ENCODE measurements at regions not wholly inside any gene's neighbourhood (a gene's known extent, or its start where the extent isn't known, plus 50 kb on each side); places are given as distances from the start of the nearest gene placed in this dataset.

- no peak for DNase-seq (ENCODE audit: low read depth in 3 of 3, low spot score in 2 of 3)
Measured at GRCh38 chr5:89034588-89034987, 151.6 kb upstream of the MEF2C start.

GRCh38 chr5:89030798-89031197 lies 147.8 kb upstream of the MEF2C start:
- DNase-seq (ENCODE audit: low read depth in 3 of 3, low spot score in 2 of 3), result no peak

GRCh38 chr5:89028595-89029285 lies 145.8 kb upstream of the MEF2C start:
- DNase-seq (ENCODE audit: low read depth in 3 of 3, low spot score in 2 of 3), result no peak

GRCh38 chr5:89024045-89024444 lies 141.1 kb upstream of the MEF2C start:
- no peak for DNase-seq (ENCODE audit: low read depth in 3 of 3, low spot score in 2 of 3)

- no peak for DNase-seq (ENCODE audit: low read depth in 3 of 3, low spot score in 2 of 3)
Measured at GRCh38 chr5:89020926-89021610, 138.1 kb upstream of the MEF2C start.

- no peak for DNase-seq (ENCODE audit: low read depth in 3 of 3, low spot score in 2 of 3)
Measured at GRCh38 chr5:89016741-89017303, 133.8 kb upstream of the MEF2C start.

- DNase-seq (ENCODE audit: low read depth in 3 of 3, low spot score in 2 of 3), result no peak
Measured at GRCh38 chr5:89015409-89015808, 132.4 kb upstream of the MEF2C start.

- no peak for DNase-seq (ENCODE audit: low read depth in 3 of 3, low spot score in 2 of 3)
Measured at GRCh38 chr5:89011778-89012711, 129.1 kb upstream of the MEF2C start.

- no peak for DNase-seq (ENCODE audit: low read depth in 3 of 3, low spot score in 2 of 3)
Measured at GRCh38 chr5:89010512-89010911, 127.5 kb upstream of the MEF2C start.

GRCh38 chr5:89008291-89008690 lies 125.3 kb upstream of the MEF2C start:
- no peak for DNase-seq (ENCODE audit: low read depth in 3 of 3, low spot score in 2 of 3)

GRCh38 chr5:89005990-89006389 lies 123.0 kb upstream of the MEF2C start:
- DNase-seq (ENCODE audit: low read depth in 3 of 3, low spot score in 2 of 3), result no peak

GRCh38 chr5:89004379-89004778 lies 121.4 kb upstream of the MEF2C start:
- no peak for DNase-seq (ENCODE audit: low read depth in 3 of 3, low spot score in 2 of 3)

- DNase-seq (ENCODE audit: low read depth in 3 of 3, low spot score in 2 of 3), result no peak
Measured at GRCh38 chr5:89003563-89004036, 120.6 kb upstream of the MEF2C start.

GRCh38 chr5:88999853-89000252 lies 116.9 kb upstream of the MEF2C start:
- no peak for DNase-seq (ENCODE audit: low read depth in 3 of 3, low spot score in 2 of 3)

- no peak for DNase-seq (ENCODE audit: low read depth in 3 of 3, low spot score in 2 of 3)
Measured at GRCh38 chr5:88997937-88998336, 115.0 kb upstream of the MEF2C start.

- no peak for DNase-seq (ENCODE audit: low read depth in 3 of 3, low spot score in 2 of 3)
Measured at GRCh38 chr5:88984040-88984439, 101.1 kb upstream of the MEF2C start.

- DNase-seq (ENCODE audit: low read depth in 3 of 3, low spot score in 2 of 3), result no peak
Measured at GRCh38 chr5:88979726-88980125, 96.7 kb upstream of the MEF2C start.

- DNase-seq (ENCODE audit: low read depth in 3 of 3, low spot score in 2 of 3), result no peak
Measured at GRCh38 chr5:88979244-88979643, 96.3 kb upstream of the MEF2C start.

GRCh38 chr5:88976914-88977313 lies 93.9 kb upstream of the MEF2C start:
- no peak for DNase-seq (ENCODE audit: low read depth in 3 of 3, low spot score in 2 of 3)

GRCh38 chr5:88967633-88968585 lies 84.9 kb upstream of the MEF2C start:
- DNase-seq (ENCODE audit: low read depth in 3 of 3, low spot score in 2 of 3), result no peak
